Upper lobe of right lung (tissue), 1 donor: ENCODE measurements at regions not wholly inside any gene's neighbourhood (a gene's known extent, or its start where the extent isn't known, plus 50 kb on each side); places are given as distances from the start of the nearest gene placed in this dataset.

Experiments used
- ATAC-seq: fragments of 200-7000 bp; cut with Tn5 transposase; one replicate; pipeline ENCODE4 v1.9.1; 2020; ENCODE audit warnings: mild to moderate bottlenecking, moderate library complexity
- DNase-seq: peaks from one replicate; pipeline ENCODE4 v3.0.0-alpha.2; 2020
- H3K27ac ChIP-seq: fragments of 200-600 bp; one replicate; pipeline ENCODE4 v1.8.0; 2022
- H3K27me3 ChIP-seq: fragments of 200-600 bp; one replicate; pipeline ENCODE4 v1.8.0; 2022; ENCODE audit warnings: mild to moderate bottlenecking
- H3K36me3 ChIP-seq: fragments of 200-600 bp; one replicate; pipeline ENCODE4 v1.8.0; 2022
- H3K4me1 ChIP-seq: fragments of 200-600 bp; one replicate; pipeline ENCODE4 v1.8.0; 2022
- H3K4me3 ChIP-seq: fragments of 200-600 bp; one replicate; pipeline ENCODE4 v1.8.0; 2022; ENCODE audit warnings: mild to moderate bottlenecking
- H3K9me3 ChIP-seq: fragments of 200-600 bp; one replicate; pipeline ENCODE4 v1.8.0; 2022
- intact Hi-C: fragments of 100-400 bp; cut with DNase I; formaldehyde crosslinking; loops from one replicate; pipeline ENCODE4 v1.11.0; 2022
- TF ChIP-seq, protein P1 (sequence below): fragments of 200-600 bp; IDR thresholded peaks from one replicate; pipeline ENCODE4 v1.8.0; 2022; ENCODE audit warnings: antibody characterized with exemption
- donor health status: DM: no; HTN: yes; CAD: no; lungs with severe emphysema.

DNA sequence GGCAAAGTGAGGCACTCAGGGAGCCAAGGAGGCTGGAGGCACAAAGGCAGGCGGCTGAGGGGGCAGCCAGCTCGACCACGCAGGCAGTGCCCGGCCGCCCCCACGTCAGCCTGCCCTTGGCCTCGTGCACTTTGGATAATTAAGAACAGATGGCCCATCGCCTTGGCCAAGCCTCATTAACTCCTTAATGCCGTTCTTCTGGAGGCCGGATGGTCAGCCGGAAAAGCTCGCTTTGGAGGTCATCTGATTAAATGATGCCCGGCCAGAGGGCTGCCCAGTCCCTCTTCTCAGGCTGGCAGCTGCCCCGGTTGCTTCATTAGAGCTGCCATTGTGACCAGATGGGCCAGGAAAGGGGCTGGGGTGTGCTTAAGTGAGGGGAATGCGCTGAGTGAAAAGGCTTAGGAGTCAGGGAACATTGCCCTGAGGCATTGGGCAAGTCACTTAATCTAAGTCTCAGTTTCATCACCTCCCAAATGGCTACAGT, 364.0 kb downstream of the NPIPA8 start:
- Histone ChIP-seq H3K4me1 (peaks cover 13% of the 10 kb centered on the region), H3K36me3 (no peaks in the 10 kb centered on the region), H3K9me3 (no peaks in the 10 kb centered on the region), H3K27me3 (no peaks in the 10 kb centered on the region), H3K27ac (peak overlapping the region; percentile 65), H3K4me3 (no peak overlapping the region)
- no peak for DNase-seq
- TF ChIP-seq, protein P1, sequence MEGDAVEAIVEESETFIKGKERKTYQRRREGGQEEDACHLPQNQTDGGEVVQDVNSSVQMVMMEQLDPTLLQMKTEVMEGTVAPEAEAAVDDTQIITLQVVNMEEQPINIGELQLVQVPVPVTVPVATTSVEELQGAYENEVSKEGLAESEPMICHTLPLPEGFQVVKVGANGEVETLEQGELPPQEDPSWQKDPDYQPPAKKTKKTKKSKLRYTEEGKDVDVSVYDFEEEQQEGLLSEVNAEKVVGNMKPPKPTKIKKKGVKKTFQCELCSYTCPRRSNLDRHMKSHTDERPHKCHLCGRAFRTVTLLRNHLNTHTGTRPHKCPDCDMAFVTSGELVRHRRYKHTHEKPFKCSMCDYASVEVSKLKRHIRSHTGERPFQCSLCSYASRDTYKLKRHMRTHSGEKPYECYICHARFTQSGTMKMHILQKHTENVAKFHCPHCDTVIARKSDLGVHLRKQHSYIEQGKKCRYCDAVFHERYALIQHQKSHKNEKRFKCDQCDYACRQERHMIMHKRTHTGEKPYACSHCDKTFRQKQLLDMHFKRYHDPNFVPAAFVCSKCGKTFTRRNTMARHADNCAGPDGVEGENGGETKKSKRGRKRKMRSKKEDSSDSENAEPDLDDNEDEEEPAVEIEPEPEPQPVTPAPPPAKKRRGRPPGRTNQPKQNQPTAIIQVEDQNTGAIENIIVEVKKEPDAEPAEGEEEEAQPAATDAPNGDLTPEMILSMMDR = no peak
- ATAC-seq = peak; percentile 30
- intact Hi-C loops = no loop called here

DNA sequence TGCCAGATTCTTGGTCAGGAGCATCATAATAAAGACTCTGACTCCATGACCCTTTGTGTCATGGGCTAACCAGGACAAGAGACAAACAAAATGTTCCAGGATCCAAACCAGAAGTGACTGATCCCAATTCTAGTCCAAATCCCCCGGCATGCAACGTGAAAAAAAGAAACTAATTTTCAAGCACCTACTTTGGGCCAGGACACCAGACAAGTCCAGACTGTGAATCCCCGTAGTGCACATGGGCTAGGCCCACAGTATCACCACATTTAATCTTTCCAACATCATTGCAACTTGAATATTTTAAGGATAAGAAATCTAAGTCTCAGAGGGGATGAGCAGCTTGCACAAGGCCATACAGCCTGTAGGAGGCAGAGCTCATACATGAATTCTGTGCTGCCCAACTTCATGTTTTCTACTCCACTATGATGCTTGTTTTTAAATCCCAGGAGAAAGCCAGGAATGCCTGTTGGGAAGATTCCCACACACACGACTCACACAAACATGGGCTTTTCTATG, 365.7 kb downstream of the NPIPA8 start:
- H3K27me3 ChIP-seq = no peaks in the 10 kb centered on the region
- peak; percentile 58 for ATAC-seq
- no peak for DNase-seq
- TF ChIP-seq, protein P1 = peak; percentile 41
- intact Hi-C loops = no loop called here
- no peaks in the 10 kb centered on the region for H3K9me3 ChIP-seq
- peak overlapping the region; percentile 65 for H3K27ac ChIP-seq
- H3K36me3 ChIP-seq = no peaks in the 10 kb centered on the region
- H3K4me3 ChIP-seq = no peak overlapping the region
- peaks cover 13% of the 10 kb centered on the region for H3K4me1 ChIP-seq

DNA sequence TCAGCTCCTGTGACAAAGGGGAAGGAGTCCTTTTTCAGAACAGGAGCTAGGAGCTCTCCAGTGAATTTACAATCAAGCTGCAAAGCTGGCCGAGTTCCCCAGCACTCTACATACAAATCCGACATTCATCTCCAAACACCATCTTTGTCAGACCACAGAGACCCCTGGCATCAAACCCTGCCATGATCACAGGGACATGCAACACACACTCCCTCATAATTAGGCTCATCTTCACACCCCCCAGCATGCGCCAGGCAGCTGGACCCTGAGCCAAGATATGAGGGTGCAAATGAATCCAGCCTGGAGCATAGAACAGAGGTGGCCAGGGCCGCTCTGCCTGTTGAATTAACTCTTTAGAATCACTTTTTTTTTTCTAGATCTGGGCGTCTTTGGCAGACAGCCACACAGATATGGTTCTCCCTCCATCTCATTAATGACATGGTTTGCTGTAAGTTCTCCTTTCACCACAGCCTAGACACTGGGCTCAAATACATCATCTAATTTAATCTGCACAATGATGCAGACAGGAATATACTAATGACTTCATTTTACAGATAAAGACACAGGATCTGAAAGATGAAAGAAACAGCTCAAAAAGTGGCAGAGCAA, 366.3 kb downstream of the NPIPA8 start:
- TF ChIP-seq, protein P1 = no peak
- H3K27ac ChIP-seq = peak overlapping the region; percentile 65
- no peaks in the 10 kb centered on the region for H3K27me3 ChIP-seq
- H3K9me3 ChIP-seq = no peaks in the 10 kb centered on the region
- peaks cover 13% of the 10 kb centered on the region for H3K4me1 ChIP-seq
- H3K4me3 ChIP-seq = no peak overlapping the region
- intact Hi-C loops = no loop called here
- H3K36me3 ChIP-seq = no peaks in the 10 kb centered on the region
- no peak for ATAC-seq
- DNase-seq = no peak

DNA sequence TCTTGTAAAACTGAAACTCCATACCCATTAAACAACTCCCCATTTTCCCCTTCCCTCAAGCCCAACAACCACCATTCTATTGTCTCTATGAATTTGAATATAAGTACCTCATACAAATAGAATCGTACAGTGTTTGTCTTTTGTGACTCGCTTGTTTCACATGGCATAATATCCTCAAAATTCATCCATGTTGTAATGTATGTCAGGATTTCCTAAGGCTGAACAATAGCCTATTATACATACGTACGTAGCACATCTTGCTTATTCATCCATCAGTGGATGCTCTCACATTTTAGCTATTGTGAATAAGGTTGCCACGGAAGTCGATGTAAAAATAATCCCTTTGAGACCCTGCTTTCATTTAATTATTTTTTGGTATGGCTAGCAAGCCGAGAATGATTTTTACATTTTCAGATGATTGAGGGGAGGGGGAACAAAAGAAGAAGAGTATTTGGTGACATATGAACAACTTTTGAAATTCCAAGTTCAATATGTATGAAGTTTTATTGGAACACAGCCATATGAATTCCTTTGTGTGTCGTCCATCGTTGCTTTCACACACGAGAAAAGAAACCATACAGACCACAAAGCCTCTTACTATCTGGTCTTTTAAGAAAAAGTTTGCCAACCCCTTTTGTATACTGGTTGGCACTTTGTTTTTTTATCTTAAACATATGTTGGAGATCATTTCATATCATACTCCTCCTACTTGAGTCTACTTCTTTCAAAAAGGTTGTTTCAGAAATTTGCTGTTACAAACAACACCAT, 371.2 kb downstream of the NPIPA8 start:
- ATAC-seq = no peak
- H3K27me3 ChIP-seq = no peaks in the 10 kb centered on the region
- TF ChIP-seq, protein P1 = no peak
- no peaks in the 10 kb centered on the region for H3K36me3 ChIP-seq
- no peak overlapping the region for H3K4me3 ChIP-seq
- intact Hi-C loops = no loop called here
- no peak for DNase-seq
- H3K4me1 ChIP-seq = peaks cover 5% of the 10 kb centered on the region
- no peak overlapping the region for H3K27ac ChIP-seq
- H3K9me3 ChIP-seq = no peaks in the 10 kb centered on the region

DNA sequence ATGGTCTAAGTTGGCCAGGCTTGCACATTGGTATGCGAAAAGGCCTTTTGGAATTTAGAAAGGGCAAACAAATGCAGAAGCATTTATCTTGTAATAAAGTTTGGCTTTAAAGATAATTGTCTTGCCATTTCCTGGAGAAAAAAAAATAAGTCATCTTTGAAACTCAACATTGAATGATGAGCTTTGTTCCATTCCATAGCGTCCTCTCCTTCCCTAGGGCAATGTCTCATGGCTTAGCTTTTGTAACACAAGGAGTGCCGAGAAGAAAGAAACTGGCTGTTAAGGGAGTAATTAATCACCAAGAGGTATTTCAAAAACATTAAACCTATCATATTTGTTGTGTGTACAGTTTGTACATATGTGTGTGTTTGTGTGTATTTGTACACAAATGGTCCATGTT, 372.3 kb downstream of the NPIPA8 start:
- DNase-seq (no peak), ATAC-seq (no peak)
- Histone ChIP-seq H3K4me3 (no peak overlapping the region), H3K36me3 (no peaks in the 10 kb centered on the region), H3K4me1 (no peaks in the 10 kb centered on the region), H3K27me3 (no peaks in the 10 kb centered on the region), H3K9me3 (no peaks in the 10 kb centered on the region), H3K27ac (no peak overlapping the region)
- TF ChIP-seq, protein P1 = no peak
- intact Hi-C loops = no loop called here
